Neural cell (in vitro differentiated cells): ENCODE measurements at regions not wholly inside any gene's neighbourhood (a gene's known extent, or its start where the extent isn't known, plus 50 kb on each side); places are given as distances from the start of the nearest gene placed in this dataset.

ENCODE experiments used
- H2AFZ ChIP-seq: fragments of 200-600, 300-800 bp; sonication (generic), shearing (Covaris generic); 2 replicates; pipeline ENCODE4 v1.6.0; 2014; ENCODE audit warnings: low read depth, mild to moderate bottlenecking, antibody characterized with exemption, low read length, moderate library complexity
- H3F3A ChIP-seq: fragments of 200-600 bp; shearing (Covaris generic); 2 replicates; pipeline ENCODE4 v1.6.1; 2016; ENCODE audit warnings: mild to moderate bottlenecking, moderate library complexity, mixed read lengths, antibody characterized with exemption, low read length; ENCODE audit not compliant: insufficient read depth, poor library complexity, severe bottlenecking
- H3K27ac ChIP-seq: fragments of 200-600, 300-800 bp; sonication (generic), shearing (Covaris generic); 2 replicates; pipeline ENCODE4 v1.5.1; 2014; ENCODE audit warnings: mild to moderate bottlenecking, low read length, moderate library complexity
- H3K27me3 ChIP-seq: fragments of 300-800, 200-600 bp; sonication (generic), shearing (Covaris generic); 2 replicates; pipeline ENCODE4 v1.6.0; 2014; ENCODE audit warnings: mild to moderate bottlenecking, low read depth, low read length, moderate library complexity; ENCODE audit not compliant: insufficient read depth
- H3K36me3 ChIP-seq: fragments of 300-800, 200-600 bp; sonication (generic), shearing (Covaris generic); 2 replicates; pipeline ENCODE4 v1.5.1; 2014; ENCODE audit warnings: mild to moderate bottlenecking, antibody characterized with exemption, low read length, moderate library complexity; ENCODE audit not compliant: insufficient read depth
- H3K4me2 ChIP-seq: fragments of 300-800, 200-600 bp; sonication (generic), shearing (Covaris generic); 2 replicates; pipeline ENCODE4 v1.6.0; 2014; ENCODE audit warnings: mild to moderate bottlenecking, low read length
- H3K4me3 ChIP-seq: fragments of 300-800, 200-600 bp; sonication (generic), shearing (Covaris generic); 2 replicates; pipeline ENCODE4 v1.5.1; 2014; ENCODE audit warnings: mild to moderate bottlenecking, low read length, moderate library complexity
- H3K79me2 ChIP-seq: fragments of 200-600 bp; shearing (Covaris generic); replicated peaks from 2 replicates; pipeline ENCODE4 v1.6.0; 2014; ENCODE audit warnings: mild to moderate bottlenecking, low read length, moderate library complexity; ENCODE audit not compliant: insufficient read depth
- H3K9ac ChIP-seq: fragments of 300-800, 200-600 bp; sonication (generic), shearing (Covaris generic); 2 replicates; pipeline ENCODE4 v1.6.1; 2016; ENCODE audit warnings: mild to moderate bottlenecking, low read length, mixed read lengths
- H3K9me2 ChIP-seq: fragments of 200-600 bp; shearing (Covaris generic); 2 replicates; pipeline ENCODE4 v1.6.1; 2016; ENCODE audit warnings: mild to moderate bottlenecking, low read length, mixed read lengths; ENCODE audit not compliant: insufficient read depth
- H3K9me3 ChIP-seq: fragments of 200-600, 300-800 bp; sonication (generic), shearing (Covaris generic); 2 replicates; pipeline ENCODE4 v1.6.1; 2016; ENCODE audit warnings: mild to moderate bottlenecking, mixed run types, low read length, moderate library complexity, mixed read lengths
- H4K20me1 ChIP-seq: fragments of 200-600 bp; shearing (Covaris generic); 2 replicates; pipeline ENCODE4 v1.6.1; 2016; ENCODE audit warnings: mild to moderate bottlenecking, mixed run types; ENCODE audit not compliant: insufficient read depth
- EP300 ChIP-seq: fragments of 450-650 bp; conservative IDR thresholded peaks from 2 replicates; pipeline ENCODE4 v1.6.1; 2014; ENCODE audit warnings: antibody characterized with exemption, mild to moderate bottlenecking, moderate library complexity; ENCODE audit not compliant: poor library complexity, severe bottlenecking
- EZH2 ChIP-seq: fragments of 200-600, 300-800 bp; shearing (Covaris generic), sonication (generic); IDR thresholded peaks from 2 replicates; pipeline ENCODE4 v1.6.1; 2014; ENCODE audit warnings: antibody characterized with exemption, low read length, borderline replicate concordance, mild to moderate bottlenecking; ENCODE audit not compliant: insufficient read depth, poor library complexity, severe bottlenecking
- MXI1 ChIP-seq: fragments of 450-650 bp; conservative IDR thresholded peaks from 2 replicates; pipeline ENCODE4 v1.6.1; 2014; ENCODE audit warnings: antibody characterized with exemption, mild to moderate bottlenecking; ENCODE audit not compliant: poor library complexity, severe bottlenecking
- POLR2AphosphoS5 ChIP-seq: IDR thresholded peaks from 2 replicates; pipeline ENCODE4 v1.6.1; 2012
- RAD21 ChIP-seq: fragments of 450-650 bp; conservative IDR thresholded peaks from 2 replicates; pipeline ENCODE4 v1.6.1; 2014; ENCODE audit warnings: antibody characterized with exemption, mild to moderate bottlenecking, moderate library complexity
- SMC3 ChIP-seq: fragments of 450-650 bp; conservative IDR thresholded peaks from 2 replicates; pipeline ENCODE4 v1.6.1; 2014; ENCODE audit warnings: antibody characterized with exemption, mild to moderate bottlenecking, moderate library complexity; ENCODE audit not compliant: poor library complexity
- TAF1 ChIP-seq: IDR thresholded peaks from 2 replicates; pipeline ENCODE4 v1.6.1; 2012; ENCODE audit warnings: low read depth
- TF ChIP-seq, protein P1 (sequence below): fragments of 450-650 bp; IDR thresholded peaks from 2 replicates; pipeline ENCODE4 v1.5.1; 2014; ENCODE audit warnings: antibody characterized with exemption, mild to moderate bottlenecking, moderate library complexity; ENCODE audit not compliant: poor library complexity, severe bottlenecking
- TF ChIP-seq, protein P2 (sequence below): IDR thresholded peaks from 2 replicates; pipeline ENCODE4 v1.6.1; 2012; ENCODE audit warnings: borderline replicate concordance

GRCh38 chr2:181348107-181348837, 108.9 kb upstream of the ITGA4 start:
- H3K4me2 ChIP-seq, result no peak overlapping the region
- no peak overlapping the region for H3K27ac ChIP-seq
- no peak overlapping the region for H2AFZ ChIP-seq
- TF ChIP-seq, protein P1, sequence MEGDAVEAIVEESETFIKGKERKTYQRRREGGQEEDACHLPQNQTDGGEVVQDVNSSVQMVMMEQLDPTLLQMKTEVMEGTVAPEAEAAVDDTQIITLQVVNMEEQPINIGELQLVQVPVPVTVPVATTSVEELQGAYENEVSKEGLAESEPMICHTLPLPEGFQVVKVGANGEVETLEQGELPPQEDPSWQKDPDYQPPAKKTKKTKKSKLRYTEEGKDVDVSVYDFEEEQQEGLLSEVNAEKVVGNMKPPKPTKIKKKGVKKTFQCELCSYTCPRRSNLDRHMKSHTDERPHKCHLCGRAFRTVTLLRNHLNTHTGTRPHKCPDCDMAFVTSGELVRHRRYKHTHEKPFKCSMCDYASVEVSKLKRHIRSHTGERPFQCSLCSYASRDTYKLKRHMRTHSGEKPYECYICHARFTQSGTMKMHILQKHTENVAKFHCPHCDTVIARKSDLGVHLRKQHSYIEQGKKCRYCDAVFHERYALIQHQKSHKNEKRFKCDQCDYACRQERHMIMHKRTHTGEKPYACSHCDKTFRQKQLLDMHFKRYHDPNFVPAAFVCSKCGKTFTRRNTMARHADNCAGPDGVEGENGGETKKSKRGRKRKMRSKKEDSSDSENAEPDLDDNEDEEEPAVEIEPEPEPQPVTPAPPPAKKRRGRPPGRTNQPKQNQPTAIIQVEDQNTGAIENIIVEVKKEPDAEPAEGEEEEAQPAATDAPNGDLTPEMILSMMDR, result no peak
- TF ChIP-seq RAD21 (no peak), EZH2 (no peak), MXI1 (no peak), EP300 (no peak)
- TF ChIP-seq, protein P2, sequence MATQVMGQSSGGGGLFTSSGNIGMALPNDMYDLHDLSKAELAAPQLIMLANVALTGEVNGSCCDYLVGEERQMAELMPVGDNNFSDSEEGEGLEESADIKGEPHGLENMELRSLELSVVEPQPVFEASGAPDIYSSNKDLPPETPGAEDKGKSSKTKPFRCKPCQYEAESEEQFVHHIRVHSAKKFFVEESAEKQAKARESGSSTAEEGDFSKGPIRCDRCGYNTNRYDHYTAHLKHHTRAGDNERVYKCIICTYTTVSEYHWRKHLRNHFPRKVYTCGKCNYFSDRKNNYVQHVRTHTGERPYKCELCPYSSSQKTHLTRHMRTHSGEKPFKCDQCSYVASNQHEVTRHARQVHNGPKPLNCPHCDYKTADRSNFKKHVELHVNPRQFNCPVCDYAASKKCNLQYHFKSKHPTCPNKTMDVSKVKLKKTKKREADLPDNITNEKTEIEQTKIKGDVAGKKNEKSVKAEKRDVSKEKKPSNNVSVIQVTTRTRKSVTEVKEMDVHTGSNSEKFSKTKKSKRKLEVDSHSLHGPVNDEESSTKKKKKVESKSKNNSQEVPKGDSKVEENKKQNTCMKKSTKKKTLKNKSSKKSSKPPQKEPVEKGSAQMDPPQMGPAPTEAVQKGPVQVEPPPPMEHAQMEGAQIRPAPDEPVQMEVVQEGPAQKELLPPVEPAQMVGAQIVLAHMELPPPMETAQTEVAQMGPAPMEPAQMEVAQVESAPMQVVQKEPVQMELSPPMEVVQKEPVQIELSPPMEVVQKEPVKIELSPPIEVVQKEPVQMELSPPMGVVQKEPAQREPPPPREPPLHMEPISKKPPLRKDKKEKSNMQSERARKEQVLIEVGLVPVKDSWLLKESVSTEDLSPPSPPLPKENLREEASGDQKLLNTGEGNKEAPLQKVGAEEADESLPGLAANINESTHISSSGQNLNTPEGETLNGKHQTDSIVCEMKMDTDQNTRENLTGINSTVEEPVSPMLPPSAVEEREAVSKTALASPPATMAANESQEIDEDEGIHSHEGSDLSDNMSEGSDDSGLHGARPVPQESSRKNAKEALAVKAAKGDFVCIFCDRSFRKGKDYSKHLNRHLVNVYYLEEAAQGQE, result no peak
- no peaks in the 10 kb centered on the region for H3K9me2 ChIP-seq
- H3K36me3 ChIP-seq, result no peaks in the 10 kb centered on the region
- no peaks in the 10 kb centered on the region for H3K79me2 ChIP-seq
- no peaks in the 10 kb centered on the region for H3K9me3 ChIP-seq
- no peak overlapping the region for H3K4me3 ChIP-seq
- H3K27me3 ChIP-seq, result no peaks in the 10 kb centered on the region
- H3F3A ChIP-seq, result no peaks in the 10 kb centered on the region
- no peak overlapping the region for H3K9ac ChIP-seq
- H4K20me1 ChIP-seq, result no peaks in the 10 kb centered on the region

GRCh38 chr2:181352158-181352557, 105.0 kb upstream of the ITGA4 start:
- TF ChIP-seq MXI1 (no peak), RAD21 (no peak), SMC3 (no peak), EP300 (no peak), EZH2 (no peak), TAF1 (no peak), POLR2AphosphoS5 (no peak)
- TF ChIP-seq, protein P2, result no peak
- TF ChIP-seq, protein P1, result no peak
- no peak overlapping the region for H3K4me2 ChIP-seq
- no peak overlapping the region for H2AFZ ChIP-seq
- H3K36me3 ChIP-seq, result no peaks in the 10 kb centered on the region
- no peaks in the 10 kb centered on the region for H3K79me2 ChIP-seq
- H3K4me3 ChIP-seq, result no peak overlapping the region
- no peaks in the 10 kb centered on the region for H3F3A ChIP-seq
- H4K20me1 ChIP-seq, result no peaks in the 10 kb centered on the region
- H3K27ac ChIP-seq, result no peak overlapping the region
- no peaks in the 10 kb centered on the region for H3K9me3 ChIP-seq
- no peak overlapping the region for H3K9ac ChIP-seq
- H3K27me3 ChIP-seq, result no peaks in the 10 kb centered on the region
- no peaks in the 10 kb centered on the region for H3K9me2 ChIP-seq
